ENCODE measurements at regions not wholly inside any gene's neighbourhood (a gene's known extent, or its start where the extent isn't known, plus 50 kb on each side); places are given as distances from the start of the nearest gene placed in this dataset.

- in situ Hi-C loops (cut with HindIII; ENCODE audit: low pct_unique_long_range_greater_than_20kb, low sequenced_read_pairs) (no loop called here), intact Hi-C loops (cut with micrococcal nuclease; ENCODE audit: unreplicated experiment) (no loop called here)
- no peak overlapping the region for H3K4me3 ChIP-seq (ENCODE audit: low read depth in 2 of 2, low read length in 2 of 2)
- no peak overlapping the region for H3K27ac ChIP-seq (ENCODE audit: low read length)
- H3K27me3 ChIP-seq (ENCODE audit: control insufficient read depth, insufficient read depth, low read length) = no peaks in the 10 kb centered on the region
- BruUV-seq (replicated peaks) = no TSS peak
- ATAC-seq (no peak), DNase-seq (ENCODE audit: low read depth, low spot score) (no peak)
- H3K36me3 ChIP-seq (ENCODE audit: control insufficient read depth, insufficient read depth, low read length) = no peaks in the 10 kb centered on the region
- POLR2A ChIA-PET = no interaction called here
- H3K9me3 ChIP-seq (ENCODE audit: control insufficient read depth, insufficient read depth, low read depth, low read length) = no peaks in the 10 kb centered on the region
- CTCF ChIA-PET = no interaction called here
- no peaks in the 10 kb centered on the region for H3K4me1 ChIP-seq (ENCODE audit: control insufficient read depth, insufficient read depth, low read length)
- TF ChIP-seq REST (IDR thresholded peaks at IDR 0.05; ENCODE audit: insufficient read depth in 1 of 2, low read depth in 2 of 2, low read length in 1 of 2) = no peak
- no peak for TF ChIP-seq TCF7L2 (IDR thresholded peaks at IDR 0.05; ENCODE audit: low read depth, low read length)
- TF ChIP-seq SIN3A (IDR thresholded peaks at IDR 0.05; ENCODE audit: borderline replicate concordance, insufficient read depth, low read depth, low read length) = no peak
- no peak for TF ChIP-seq POLR2AphosphoS5 (IDR thresholded peaks at IDR 0.05; ENCODE audit: low read depth, low read length)
- no peak for TF ChIP-seq CTCF (IDR thresholded peaks at IDR 0.05)
Measured at GRCh38 chr4:36006226-36006625, 238.1 kb downstream of the ARAP2 start.

GRCh38 chr4:36010397-36010929 lies 233.9 kb downstream of the ARAP2 start:
- intact Hi-C loops (cut with micrococcal nuclease; ENCODE audit: unreplicated experiment) (no loop called here), in situ Hi-C loops (cut with HindIII; ENCODE audit: low pct_unique_long_range_greater_than_20kb, low sequenced_read_pairs) (no loop called here)
- no peak for TF ChIP-seq REST (IDR thresholded peaks at IDR 0.05; ENCODE audit: insufficient read depth in 1 of 2, low read depth in 2 of 2, low read length in 1 of 2)
- TF ChIP-seq TCF7L2 (IDR thresholded peaks at IDR 0.05; ENCODE audit: low read depth, low read length) = no peak
- ChIA-PET CTCF (no interaction called here), POLR2A (no interaction called here)
- BruUV-seq (replicated peaks) = no TSS peak
- Histone ChIP-seq H3K36me3 (ENCODE audit: control insufficient read depth, insufficient read depth, low read length) (no peaks in the 10 kb centered on the region), H3K4me1 (ENCODE audit: control insufficient read depth, insufficient read depth, low read length) (no peaks in the 10 kb centered on the region), H3K27ac (ENCODE audit: low read length) (no peak overlapping the region), H3K4me3 (ENCODE audit: low read depth in 2 of 2, low read length in 2 of 2) (no peak overlapping the region), H3K27me3 (ENCODE audit: control insufficient read depth, insufficient read depth, low read length) (no peaks in the 10 kb centered on the region), H3K9me3 (ENCODE audit: control insufficient read depth, insufficient read depth, low read depth, low read length) (no peaks in the 10 kb centered on the region)
- DNase-seq (ENCODE audit: low read depth, low spot score) (no peak), ATAC-seq (no peak)

Measured in Panc1 (cell line).